ENCODE measurements at regions not wholly inside any gene's neighbourhood (a gene's known extent, or its start where the extent isn't known, plus 50 kb on each side); places are given as distances from the start of the nearest gene placed in this dataset.
"Not testable (repeated sequence)": the region's sequence is repeated elsewhere in the genome, so short reads cannot be mapped to it uniquely, and the experiment has no call there.

GRCh38 chr15:31487811-31488436 is 161.3 kb downstream of the KLF13 start:
- DNase-seq (ENCODE audit: low read depth) = peak; percentile 67

DNA sequence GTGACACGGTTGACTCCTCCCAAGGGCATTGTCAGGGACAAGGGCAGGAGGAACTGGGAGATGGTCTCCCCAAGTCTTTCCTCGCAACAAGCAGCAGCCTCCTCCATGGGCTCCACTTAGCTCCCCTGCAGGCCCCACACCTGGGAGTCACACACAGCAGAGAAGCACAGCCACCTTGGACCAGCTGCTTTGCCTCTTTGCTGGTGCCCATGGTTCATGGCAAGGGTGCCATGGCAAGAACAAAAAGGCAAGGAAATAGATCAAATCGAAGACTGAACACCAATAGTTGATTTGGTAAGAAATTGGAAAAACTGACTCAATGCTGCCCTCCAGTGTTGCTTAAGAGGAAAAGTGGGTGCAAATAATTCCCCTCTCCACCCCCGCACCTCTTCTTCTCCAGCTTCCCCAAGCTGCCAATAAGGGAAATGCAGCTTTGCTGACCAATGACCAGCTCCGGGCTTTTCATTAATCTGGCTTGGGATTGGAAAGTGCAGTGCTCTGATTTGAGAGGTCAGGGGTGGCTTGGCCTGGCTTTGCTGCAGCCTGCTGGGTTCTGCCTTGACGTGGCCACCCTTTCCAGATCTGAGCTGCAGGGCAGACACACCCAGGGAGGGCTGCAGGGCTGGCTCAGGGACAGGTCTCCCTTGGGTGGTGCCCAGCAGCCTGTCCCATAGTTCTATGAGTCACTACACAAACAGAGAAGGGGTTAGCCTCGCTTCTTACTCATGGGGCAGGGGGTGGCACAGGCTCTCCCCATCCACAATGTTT is 162.0 kb downstream of the KLF13 start:
- peak; percentile 88 for DNase-seq (ENCODE audit: low read depth)

DNA sequence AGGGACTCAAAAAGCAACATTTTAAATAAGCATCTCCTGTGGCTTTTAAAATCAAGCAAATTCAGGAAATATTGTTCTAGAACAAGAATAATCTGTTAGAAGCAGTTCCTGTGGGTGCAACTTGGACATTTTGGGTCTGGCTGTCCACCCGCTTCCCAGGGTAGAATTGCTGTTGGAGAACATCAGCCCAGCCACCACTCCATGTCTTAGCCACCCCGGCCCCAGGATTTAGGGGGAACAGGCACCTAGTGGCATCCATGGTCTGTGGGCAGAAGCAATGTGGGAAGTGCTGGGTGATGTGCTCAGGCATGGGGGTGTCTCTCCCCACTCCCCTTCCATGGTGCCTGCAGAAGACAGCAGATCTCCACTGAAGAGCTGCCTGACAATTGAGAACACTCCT is 162.6 kb downstream of the KLF13 start:
- no peak for DNase-seq (ENCODE audit: low read depth)

DNA sequence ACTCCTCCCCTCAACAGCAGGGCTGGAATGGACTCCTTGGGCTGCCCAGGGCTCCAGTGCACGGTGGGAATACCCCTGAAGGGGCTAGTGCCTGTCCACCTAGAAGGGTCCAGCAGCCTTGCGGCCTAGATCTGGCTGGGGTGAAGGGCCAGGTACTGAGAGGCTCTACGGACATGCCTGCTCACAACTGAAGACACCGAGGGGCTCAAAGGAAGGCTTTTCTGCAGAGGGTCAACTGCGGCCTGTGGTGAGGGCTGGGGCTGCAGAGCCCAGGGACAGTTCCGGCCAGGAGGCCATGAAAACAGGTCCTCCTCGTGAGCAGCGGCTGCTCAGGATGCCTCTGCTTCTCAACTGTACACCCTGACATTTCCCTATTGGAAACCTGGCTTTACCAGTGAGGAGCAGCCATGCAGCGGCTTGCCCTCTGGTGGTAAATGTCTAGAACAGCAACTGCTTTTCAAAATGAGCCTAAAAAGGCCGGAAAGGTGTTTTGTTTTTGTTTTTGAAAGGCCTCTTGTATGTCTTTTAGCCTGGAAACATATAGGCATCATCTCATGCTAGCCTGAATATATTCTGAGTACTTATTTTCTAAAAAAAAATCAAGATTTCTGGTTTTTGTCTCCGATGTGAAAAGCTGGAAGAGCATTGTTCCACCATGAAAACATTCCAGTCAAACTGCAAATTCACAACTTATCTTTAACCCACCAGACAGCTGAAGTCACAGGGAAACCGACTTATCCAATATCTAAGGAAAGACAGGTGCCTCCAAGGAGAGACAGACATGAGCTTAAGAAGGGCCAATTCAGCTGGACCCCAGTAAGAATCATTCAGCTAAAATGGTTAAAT is 163.4 kb downstream of the KLF13 start:
- peak; percentile 42 for DNase-seq (ENCODE audit: low read depth)

- DNase-seq (ENCODE audit: low read depth) = no peak
Observed at GRCh38 chr15:31494786-31495185, 168.2 kb downstream of the KLF13 start.

- no peak for DNase-seq (ENCODE audit: low read depth)
Observed at GRCh38 chr15:31495281-31495680, 168.6 kb downstream of the KLF13 start.

GRCh38 chr15:31497838-31498237 is 171.2 kb downstream of the KLF13 start:
- no peak for DNase-seq (ENCODE audit: low read depth)

DNA sequence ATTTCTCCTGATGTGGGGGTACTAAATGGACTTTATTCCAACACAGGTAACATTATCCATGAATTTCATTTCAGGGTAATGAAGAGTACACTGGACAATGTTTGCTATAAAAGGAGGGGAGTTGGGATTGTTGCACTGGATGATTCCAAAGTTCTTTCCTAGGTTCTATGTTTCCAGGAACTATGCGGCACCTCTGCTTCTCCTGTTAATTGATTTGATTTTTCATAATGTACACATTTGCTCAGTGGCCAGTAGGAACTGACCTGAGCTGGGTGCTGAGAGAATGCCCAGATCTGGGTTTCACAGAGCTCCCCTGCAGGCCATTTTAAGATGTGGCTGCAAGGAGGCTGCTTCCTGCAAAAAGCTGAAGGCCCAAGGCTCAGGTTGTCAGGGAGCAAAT is 171.7 kb downstream of the KLF13 start:
- no peak for DNase-seq (ENCODE audit: low read depth)

DNA sequence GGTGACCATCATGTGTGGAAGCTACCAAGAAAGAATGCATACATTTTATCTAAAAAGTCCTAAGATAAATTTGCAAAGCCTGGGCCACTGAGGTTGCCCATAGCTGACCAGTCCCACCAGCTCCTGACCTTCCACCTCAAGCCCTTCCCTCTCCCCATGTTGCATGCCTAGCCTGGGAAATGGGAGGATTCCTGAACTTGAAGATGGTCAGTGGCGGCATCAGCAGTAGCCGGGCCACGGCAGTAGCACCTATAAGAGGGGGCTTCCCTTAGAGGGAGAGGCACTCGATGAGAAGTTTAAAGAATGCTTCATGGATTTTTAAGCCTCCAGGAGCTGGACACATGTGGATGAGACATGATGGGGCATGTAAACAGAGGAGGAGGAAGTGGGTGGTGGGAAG is 172.1 kb downstream of the KLF13 start:
- DNase-seq (ENCODE audit: low read depth) = no peak

- DNase-seq (ENCODE audit: low read depth) = no peak
Observed at GRCh38 chr15:31499236-31499952, 172.8 kb downstream of the KLF13 start.

DNA sequence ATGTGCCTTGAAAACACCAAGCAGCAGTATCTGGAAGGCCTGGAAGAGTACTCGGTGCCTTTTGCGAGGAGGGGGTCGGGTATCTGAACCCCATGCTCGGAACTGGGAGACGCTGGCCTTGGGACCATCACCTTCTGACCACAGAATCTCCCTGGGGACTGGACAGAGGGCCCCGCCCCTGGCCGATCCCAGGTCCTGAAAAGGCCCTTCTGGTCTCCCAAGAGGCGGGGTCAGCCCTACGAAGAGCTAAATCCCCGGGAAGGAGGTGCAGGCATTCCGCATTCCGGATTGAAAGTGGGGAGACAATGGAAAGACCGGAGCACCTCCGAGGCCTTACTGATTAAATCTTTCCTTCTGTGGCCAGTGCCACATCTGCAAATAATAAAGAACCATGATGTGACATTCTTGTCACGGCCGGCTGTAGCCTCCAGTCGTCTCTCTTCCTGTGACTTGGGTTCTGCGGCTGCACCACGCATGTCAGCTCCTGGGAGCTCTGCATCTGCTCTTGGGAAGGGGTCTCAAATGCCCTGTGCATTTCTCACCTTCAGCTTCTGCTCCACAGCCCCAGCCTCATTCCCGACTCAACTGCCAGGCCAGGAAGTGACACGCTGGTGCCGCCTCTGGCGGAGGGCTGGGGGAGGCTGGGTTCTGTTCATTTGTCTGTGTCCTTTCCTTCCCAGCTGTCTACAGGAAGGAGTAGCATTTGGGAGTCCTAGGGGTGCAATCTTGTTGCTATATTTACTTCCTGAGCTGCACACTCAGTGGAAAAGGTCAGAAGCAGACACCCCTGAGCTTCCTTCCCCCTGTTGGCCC is 173.5 kb downstream of the KLF13 start:
- no peak for DNase-seq (ENCODE audit: low read depth)

GRCh38 chr15:31500766-31501449 is 174.3 kb downstream of the KLF13 start:
- no peak for DNase-seq (ENCODE audit: low read depth)

GRCh38 chr15:31501536-31502157 is 175.0 kb downstream of the KLF13 start:
- DNase-seq (ENCODE audit: low read depth) = no peak

DNA sequence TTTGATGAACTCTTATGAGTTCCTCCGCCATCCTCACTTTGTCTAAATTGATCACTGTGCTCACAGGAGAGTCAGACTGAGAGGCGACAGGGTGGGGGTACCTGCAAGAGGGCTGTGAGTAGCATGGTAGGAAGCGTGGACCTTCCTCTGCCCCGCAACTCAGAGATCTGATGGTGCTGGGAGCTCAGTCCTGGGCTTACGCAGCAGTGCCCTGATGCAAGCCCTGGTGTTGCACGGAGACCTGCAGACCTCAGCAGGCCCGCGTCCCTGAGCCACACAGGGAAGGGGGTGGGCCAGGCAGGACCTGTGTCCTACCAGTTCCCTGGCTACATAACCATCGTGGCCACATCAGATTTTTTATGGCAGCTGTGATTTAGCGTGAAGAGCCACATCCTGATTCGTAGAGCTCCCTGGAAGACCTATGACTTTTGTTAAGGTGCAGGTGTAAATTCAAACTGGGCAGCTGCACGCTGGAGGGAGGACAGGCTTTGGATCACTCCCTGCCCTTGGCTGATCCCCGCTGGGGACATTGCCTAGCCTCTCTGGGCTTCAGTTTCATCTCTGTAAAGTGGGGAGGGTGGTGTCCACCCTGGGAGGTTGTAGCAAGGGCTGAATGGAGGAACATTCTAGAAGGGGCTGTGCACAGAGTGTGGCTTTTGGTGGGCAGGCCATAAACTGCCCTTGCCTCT is 176.1 kb downstream of the KLF13 start:
- DNase-seq (ENCODE audit: low read depth) = no peak

DNA sequence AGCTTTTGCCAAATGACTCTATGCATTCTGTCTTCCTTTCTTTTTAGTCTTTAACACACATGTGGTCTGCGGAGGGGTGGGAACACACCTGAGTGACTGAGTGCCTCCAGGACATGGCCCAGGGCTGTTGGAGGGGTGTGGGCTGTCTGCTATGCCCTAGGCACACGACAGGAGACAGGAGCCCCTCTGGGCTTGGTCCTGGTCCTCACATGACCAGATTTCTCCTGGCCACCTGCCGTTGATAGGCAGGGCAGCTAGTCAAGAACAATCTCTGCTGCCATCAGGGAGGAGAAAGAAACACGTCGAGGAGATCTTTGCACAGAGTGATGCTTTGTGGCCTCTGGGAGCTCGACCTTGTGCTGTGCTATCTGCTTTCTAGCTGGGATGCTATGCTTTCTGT is 176.6 kb downstream of the KLF13 start:
- DNase-seq (ENCODE audit: low read depth) = no peak

- DNase-seq (ENCODE audit: low read depth) = no peak
Observed at GRCh38 chr15:31503758-31504461, 177.3 kb downstream of the KLF13 start.

GRCh38 chr15:31504462-31504839 is 177.8 kb downstream of the KLF13 start:
- DNase-seq (ENCODE audit: low read depth) = no peak

DNA sequence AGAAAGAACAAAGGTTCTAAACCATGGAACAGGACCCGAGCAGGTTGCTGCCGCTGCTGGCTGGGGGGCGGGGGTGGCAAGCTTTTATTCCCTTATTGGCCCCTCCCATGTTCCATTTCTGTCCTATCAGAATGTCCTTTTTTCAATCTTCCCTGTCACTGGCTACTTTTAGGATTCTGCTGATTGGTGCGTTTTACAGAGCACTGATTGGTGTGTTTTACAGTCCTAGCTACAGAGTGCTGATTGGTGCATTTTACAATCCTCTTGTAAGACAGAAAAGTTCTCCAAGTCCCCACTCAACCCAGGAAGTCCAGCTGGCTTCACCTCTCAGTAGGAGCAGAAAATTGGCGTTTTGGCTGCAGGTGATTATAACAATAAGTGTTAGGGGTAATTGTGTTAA is 180.9 kb downstream of the KLF13 start:
- DNase-seq (ENCODE audit: low read depth) = not testable (repeated sequence)

- no peak for DNase-seq (ENCODE audit: low read depth)
Observed at GRCh38 chr15:31508656-31509055, 182.0 kb downstream of the KLF13 start.
